HCT116 (cell line): ENCODE measurements at regions not wholly inside any gene's neighbourhood (a gene's known extent, or its start where the extent isn't known, plus 50 kb on each side); places are given as distances from the start of the nearest gene placed in this dataset.

Experiments used
- ATAC-seq: fragments of 200-7000 bp; cut with Tn5 transposase; 2 replicates; pipeline ENCODE4 v1.9.1; 2020; ENCODE audit warnings: mild to moderate bottlenecking, moderate library complexity
- BruUV-seq: library from RNA; stranded (reverse); fragments of 400-500 nt; replicated peaks from 2 replicates; lab custom pipeline; 2021; lab: Mats Ljungman, UMichigan
- CTCF ChIA-PET: fragments of 300-600 bp; sonication (Branson Sonifier 250); formaldehyde crosslinking; loops from one replicate; lab custom pipeline; 2021; ENCODE audit warnings: antibody characterized with exemption; lab: Charles Lee
- POLR2A ChIA-PET: fragments of 300-600, 350-600 bp; sonication (Branson Sonifier 250); formaldehyde crosslinking; loops from one replicate; lab custom pipeline; 2021; ENCODE audit warnings: antibody characterized with exemption; lab: Charles Lee
- RAD21 ChIA-PET, 2 experiments: fragments of 300-600 bp; sonication (Branson Sonifier 250); formaldehyde crosslinking; loops; one replicate each; lab custom pipeline; 2023; ENCODE audit warnings: low total read pairs in 2 of 2; ENCODE audit not compliant: uncharacterized antibody in 2 of 2, unreplicated experiment in 2 of 2, low non-redundant PET in 1 of 2; lab: Charles Lee
- DNase-seq: peaks from one replicate; pipeline ENCODE4 v3.0.0-alpha.2; 2010; ENCODE audit warnings: low read depth, low spot score
- H2AFZ ChIP-seq: fragments of 200-600 bp; shearing (Covaris generic), sonication (generic); 2 replicates; pipeline ENCODE4 v1.6.1; 2017; ENCODE audit warnings: low read depth, mixed run types, mixed read lengths, antibody characterized with exemption, low read length; ENCODE audit not compliant: poor library complexity, severe bottlenecking
- H3K27ac ChIP-seq: 2 replicates; pipeline ENCODE4 v1.5.1; 2012; ENCODE audit warnings: low read depth, low read length
- H3K27me3 ChIP-seq: fragments of 200-600 bp; sonication (generic); 2 replicates; pipeline ENCODE4 v1.6.1; 2016; ENCODE audit warnings: mixed run types, low read length, mixed read lengths; ENCODE audit not compliant: insufficient read depth
- H3K36me3 ChIP-seq, 2 experiments: fragments of 200-500 bp in 1 of 2; fragments of 200-600 bp in 1 of 2; sonication (Bioruptor generic) in 1 of 2; sonication (generic) in 1 of 2; 2 replicates each; pipeline versions ENCODE4 v1.5.1 to v1.6.1; 2014 to 2016; ENCODE audit warnings: low read length in 2 of 2, inconsistent platforms in 1 of 2, mixed read lengths in 1 of 2, mixed run types in 1 of 2; ENCODE audit not compliant: insufficient read depth in 2 of 2, control insufficient read depth in 1 of 2
- H3K4me1 ChIP-seq, 2 experiments: fragments of 200-600 bp in 1 of 2; sonication (generic) in 1 of 2; 2 replicates each; pipeline versions ENCODE4 v1.5.1 to v1.6.1; 2012 to 2017; ENCODE audit warnings: low read length in 2 of 2, inconsistent platforms in 1 of 2, mild to moderate bottlenecking in 1 of 2, mixed read lengths in 1 of 2, mixed run types in 1 of 2, moderate library complexity in 1 of 2; ENCODE audit not compliant: insufficient read depth in 2 of 2, control insufficient read depth in 1 of 2
- H3K4me2 ChIP-seq: fragments of 200-600 bp; sonication (generic); 2 replicates; pipeline ENCODE4 v1.6.1; 2017; ENCODE audit warnings: mixed run types, low read length, mixed read lengths
- H3K4me3 ChIP-seq, 2 experiments: fragments of 200-600 bp in 1 of 2; sonication (generic) in 1 of 2; replicated peaks in 1 of 2; 2 replicates each; pipeline ENCODE4 v1.5.1; 2011 to 2016; ENCODE audit warnings: low read length in 2 of 2, control low read depth in 1 of 2, low read depth in 1 of 2, mild to moderate bottlenecking in 1 of 2, mixed read lengths in 1 of 2, mixed run types in 1 of 2
- H3K79me2 ChIP-seq: fragments of 200-600 bp; sonication (generic); 2 replicates; pipeline ENCODE4 v1.6.1; 2017; ENCODE audit warnings: mild to moderate bottlenecking, mixed run types, low read length, moderate library complexity, mixed read lengths; ENCODE audit not compliant: insufficient read depth
- H3K9ac ChIP-seq: fragments of 200-600 bp; sonication (generic); 2 replicates; pipeline ENCODE4 v1.6.1; 2016; ENCODE audit warnings: low read length, mixed read lengths
- H3K9me2 ChIP-seq: fragments of 200-600 bp; sonication (generic), shearing (Covaris generic); 2 replicates; pipeline ENCODE4 v1.6.1; 2017; ENCODE audit warnings: mixed run types, mild to moderate bottlenecking, moderate library complexity; ENCODE audit not compliant: insufficient read depth
- H3K9me3 ChIP-seq, 2 experiments: fragments of 200-500 bp in 1 of 2; fragments of 200-600 bp in 1 of 2; sonication (Bioruptor generic) in 1 of 2; sonication (generic) in 1 of 2; 2 replicates each; pipeline ENCODE4 v1.6.1; 2014 to 2017; ENCODE audit warnings: low read length in 2 of 2, mixed read lengths in 2 of 2, inconsistent platforms in 1 of 2, low read depth in 1 of 2, mild to moderate bottlenecking in 1 of 2, mixed run types in 1 of 2, moderate library complexity in 1 of 2; ENCODE audit not compliant: control insufficient read depth in 1 of 2, insufficient read depth in 1 of 2
- H4K20me1 ChIP-seq: fragments of 200-600 bp; sonication (generic), shearing (Covaris generic); 2 replicates; pipeline ENCODE4 v1.6.1; 2017; ENCODE audit warnings: mixed run types, mild to moderate bottlenecking, moderate library complexity; ENCODE audit not compliant: insufficient read depth
- CTCF ChIP-seq, 3 experiments: fragments of 200-600 bp in 1 of 3; sonication (generic) in 1 of 3; IDR thresholded peaks in 2 of 3; conservative IDR thresholded peaks in 1 of 3; 2 replicates each; pipeline ENCODE4 v1.5.1; 2012 to 2017; ENCODE audit warnings: low read depth in 2 of 3, low read length in 2 of 3, antibody characterized with exemption in 1 of 3, borderline replicate concordance in 1 of 3, control low read depth in 1 of 3, mild to moderate bottlenecking in 1 of 3, mixed read lengths in 1 of 3, mixed run types in 1 of 3, moderate library complexity in 1 of 3; ENCODE audit not compliant: insufficient read depth in 1 of 3
- MAX ChIP-seq: IDR thresholded peaks from 2 replicates; pipeline ENCODE4 v1.6.1; 2012
- POLR2A ChIP-seq: IDR thresholded peaks from 2 replicates; pipeline ENCODE4 v1.7.0; 2011; ENCODE audit warnings: borderline replicate concordance; ENCODE audit not compliant: insufficient read depth, insufficient read length; ENCODE audit errors: extremely low read depth
- REST ChIP-seq: IDR thresholded peaks from 2 replicates; pipeline ENCODE4 v1.6.1; 2012; ENCODE audit warnings: low read depth
- SRF ChIP-seq: IDR thresholded peaks from 2 replicates; pipeline ENCODE4 v1.6.1; 2012; ENCODE audit warnings: low read depth
- ZFX ChIP-seq: fragments of 450-650 bp; IDR thresholded peaks from 2 replicates; pipeline ENCODE4 v1.6.1; 2017
- intact Hi-C: fragments of 100-400 bp; cut with micrococcal nuclease; formaldehyde crosslinking; loops from 2 replicates; pipeline ENCODE4 v1.10.0; 2022

GRCh38 chr9:20216438-20216837 lies 405.9 kb downstream of the MLLT3 start:
- BruUV-seq = no TSS peak
- ChIA-PET CTCF (no interaction called here), POLR2A (no interaction called here), RAD21 (no interaction called here)
- no peak overlapping the region for H3K9ac ChIP-seq
- no peaks in the 10 kb centered on the region for H3K9me3 ChIP-seq
- intact Hi-C loops = no loop called here
- ATAC-seq = no peak
- no peaks in the 10 kb centered on the region for H3K4me1 ChIP-seq
- no peaks in the 10 kb centered on the region for H3K36me3 ChIP-seq
- H3K9me2 ChIP-seq = no peaks in the 10 kb centered on the region
- no peak overlapping the region for H3K4me2 ChIP-seq
- H2AFZ ChIP-seq = no peak overlapping the region
- peaks cover 31% of the 10 kb centered on the region for H3K27me3 ChIP-seq
- TF ChIP-seq MAX = no peak
- TF ChIP-seq ZFX = no peak
- TF ChIP-seq SRF = no peak
- TF ChIP-seq POLR2A = no peak
- TF ChIP-seq REST = no peak
- no peak for TF ChIP-seq CTCF (IDR thresholded peaks at IDR 0.05 in 2 of 3, conservative IDR thresholded peaks at IDR 0.05 in 1 of 3; ENCODE audit: borderline replicate concordance in 1 of 3, insufficient read depth in 1 of 3, low read depth in 2 of 3, low read length in 2 of 3)
- no peaks in the 10 kb centered on the region for H3K79me2 ChIP-seq
- no peaks in the 10 kb centered on the region for H4K20me1 ChIP-seq
- DNase-seq = no peak
- no peak overlapping the region for H3K4me3 ChIP-seq
- no peak overlapping the region for H3K27ac ChIP-seq
